Sigmoid colon (tissue), 6 donors: ENCODE measurements at regions not wholly inside any gene's neighbourhood (a gene's known extent, or its start where the extent isn't known, plus 50 kb on each side); places are given as distances from the start of the nearest gene placed in this dataset.
A peak's percentile ranks its signal among the peaks of the same experiment; 100 is the strongest.

ENCODE experiments used
- DNase-seq: peaks from one replicate; pipeline ENCODE4 v3.0.0-alpha.2; 2019
- H3K27ac ChIP-seq, 4 donors: fragments of 200-600 bp; sonication (generic); one replicate each; pipeline ENCODE4 v1.5.1; 2016 to 2019; ENCODE audit warnings: mild to moderate bottlenecking in 1 of 4
- H3K27me3 ChIP-seq, 3 donors: fragments of 200-600 bp; sonication (generic); one replicate each; pipeline ENCODE4 v1.5.1; 2019; ENCODE audit warnings: mild to moderate bottlenecking in 1 of 3
- H3K36me3 ChIP-seq, 4 donors: fragments of 200-600 bp; sonication (generic); one replicate each; pipeline ENCODE4 v1.5.1; 2016 to 2019
- H3K4me1 ChIP-seq, 4 donors: fragments of 200-600 bp; sonication (generic); one replicate each; pipeline ENCODE4 v1.5.1; 2017 to 2019
- H3K4me3 ChIP-seq, 4 donors: fragments of 200-600 bp; sonication (generic); one replicate each; pipeline ENCODE4 v1.5.1; 2017 to 2019; ENCODE audit warnings: mild to moderate bottlenecking in 2 of 4, moderate library complexity in 1 of 4
- H3K9me3 ChIP-seq, 4 donors: fragments of 200-600 bp in 3 of 4; sonication (generic) in 3 of 4; one replicate each; pipeline versions ENCODE4 v1.5.1 to v1.6.1; 2013 to 2019
- EP300 ChIP-seq, 4 donors: sonication (generic); formaldehyde crosslinking; IDR thresholded peaks; one replicate each; pipeline ENCODE4 v1.6.1; 2017; ENCODE audit warnings: antibody characterized with exemption in 4 of 4
- POLR2A ChIP-seq, 2 donors: fragments of 450-650 bp; IDR thresholded peaks; one replicate each; pipeline ENCODE4 v1.6.1; 2016; ENCODE audit warnings: antibody characterized with exemption in 2 of 2, mild to moderate bottlenecking in 2 of 2, moderate library complexity in 2 of 2
- POLR2AphosphoS5 ChIP-seq, 4 donors: sonication (generic); formaldehyde crosslinking; IDR thresholded peaks; one replicate each; pipeline ENCODE4 v1.6.1; 2017; ENCODE audit warnings: antibody characterized with exemption in 4 of 4
- WGBS, 2 donors: extraction: QIAGEN DNeasy Blood & Tissue Kit; methylation state at CpG; one replicate each; pipeline ENCODE4 v1.1.7; 2013; 5-methylcytosine and 5-hydroxymethylcytosine counted together
- intact Hi-C: fragments of 100-400 bp; cut with DNase I; formaldehyde crosslinking; loops from one replicate; pipeline ENCODE4 v1.15.1; 2023
- TF ChIP-seq, protein P1 (sequence below), 4 experiments: fragments of 450-650 bp in 3 of 4; fragments of 200-600 bp in 1 of 4; IDR thresholded peaks; one replicate each; pipeline ENCODE4 v1.5.1; 2016 to 2019; ENCODE audit warnings: antibody characterized with exemption in 4 of 4, mild to moderate bottlenecking in 3 of 4, moderate library complexity in 2 of 4
- donor health status: healthy with polysubstance abuse.
- donor health status: healthy.

DNA sequence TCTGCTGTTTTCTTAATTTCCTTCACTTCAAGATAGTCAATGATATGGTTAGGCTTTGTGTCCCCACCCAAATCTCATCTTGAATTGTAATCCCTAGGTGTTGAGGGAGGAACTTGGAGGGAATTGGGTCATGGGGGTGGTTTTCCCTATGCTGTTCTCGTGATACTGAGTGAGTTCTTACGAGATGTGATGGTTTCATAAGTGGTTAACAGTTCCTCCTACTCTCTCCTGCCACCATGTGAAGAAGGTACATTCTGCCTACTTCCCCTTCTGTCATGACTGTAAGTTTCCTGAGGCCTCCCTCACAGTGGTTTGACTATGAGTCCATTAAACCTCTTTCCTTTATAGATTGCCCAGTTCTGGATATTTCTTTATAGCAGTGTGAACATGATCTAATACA, 74.0 kb upstream of the SAMSN1 start:
- TF ChIP-seq EP300 (IDR thresholded peaks at IDR 0.05) (no peak), POLR2A (IDR thresholded peaks at IDR 0.05) (no peak), POLR2AphosphoS5 (IDR thresholded peaks at IDR 0.05) (no peak)
- TF ChIP-seq, protein P1, sequence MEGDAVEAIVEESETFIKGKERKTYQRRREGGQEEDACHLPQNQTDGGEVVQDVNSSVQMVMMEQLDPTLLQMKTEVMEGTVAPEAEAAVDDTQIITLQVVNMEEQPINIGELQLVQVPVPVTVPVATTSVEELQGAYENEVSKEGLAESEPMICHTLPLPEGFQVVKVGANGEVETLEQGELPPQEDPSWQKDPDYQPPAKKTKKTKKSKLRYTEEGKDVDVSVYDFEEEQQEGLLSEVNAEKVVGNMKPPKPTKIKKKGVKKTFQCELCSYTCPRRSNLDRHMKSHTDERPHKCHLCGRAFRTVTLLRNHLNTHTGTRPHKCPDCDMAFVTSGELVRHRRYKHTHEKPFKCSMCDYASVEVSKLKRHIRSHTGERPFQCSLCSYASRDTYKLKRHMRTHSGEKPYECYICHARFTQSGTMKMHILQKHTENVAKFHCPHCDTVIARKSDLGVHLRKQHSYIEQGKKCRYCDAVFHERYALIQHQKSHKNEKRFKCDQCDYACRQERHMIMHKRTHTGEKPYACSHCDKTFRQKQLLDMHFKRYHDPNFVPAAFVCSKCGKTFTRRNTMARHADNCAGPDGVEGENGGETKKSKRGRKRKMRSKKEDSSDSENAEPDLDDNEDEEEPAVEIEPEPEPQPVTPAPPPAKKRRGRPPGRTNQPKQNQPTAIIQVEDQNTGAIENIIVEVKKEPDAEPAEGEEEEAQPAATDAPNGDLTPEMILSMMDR (IDR thresholded peaks at IDR 0.05): no peak
- H3K9me3 ChIP-seq: no peaks in the 10 kb centered on the region

DNA sequence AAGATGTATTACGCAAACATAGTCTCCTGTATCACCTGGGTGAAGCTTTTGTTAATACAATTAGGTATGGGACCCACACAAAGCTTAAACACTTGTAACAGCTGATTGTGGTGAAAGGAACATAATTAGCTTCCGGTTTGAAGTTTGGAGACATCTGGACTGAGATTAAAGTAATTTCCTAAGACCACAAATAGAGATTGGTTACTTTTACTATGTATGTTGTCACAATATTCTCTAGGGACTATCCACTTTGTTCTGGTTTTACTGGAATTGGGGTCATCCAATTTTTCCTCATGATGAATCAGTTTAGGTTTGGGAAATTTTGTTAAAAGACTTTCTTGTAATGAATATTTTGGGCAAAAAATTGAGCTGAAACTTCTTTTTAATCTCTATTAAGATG, 71.8 kb upstream of the SAMSN1 start:
- H3K9me3 ChIP-seq: no peaks in the 10 kb centered on the region
- H3K27me3 ChIP-seq: no peaks in the 10 kb centered on the region
- H3K4me1 ChIP-seq: no peaks in the 10 kb centered on the region
- no peak overlapping the region for H3K4me3 ChIP-seq
- intact Hi-C loops: no loop called here
- no peak for DNase-seq
- WGBS, 2 donors: 79 to 88% methylated on average over 2 of the region's 2 CpGs
- H3K27ac ChIP-seq: no peak overlapping the region
- no peaks in the 10 kb centered on the region for H3K36me3 ChIP-seq
- TF ChIP-seq, protein P1 (IDR thresholded peaks at IDR 0.05): no peak
- TF ChIP-seq EP300 (IDR thresholded peaks at IDR 0.05): no peak
- TF ChIP-seq POLR2A (IDR thresholded peaks at IDR 0.05): no peak
- TF ChIP-seq POLR2AphosphoS5 (IDR thresholded peaks at IDR 0.05): peak in 1 of 4 donors; percentile 4

More for the DNA sequence above, 74.0 kb upstream of the SAMSN1 start:
- Histone ChIP-seq H3K4me1 (no peaks in the 10 kb centered on the region), H3K36me3 (no peaks in the 10 kb centered on the region), H3K4me3 (no peak overlapping the region), H3K27ac (no peak overlapping the region), H3K27me3 (no peaks in the 10 kb centered on the region)
- intact Hi-C loops: no loop called here
- no peak for DNase-seq
- 39 to 58% methylated on average over 2 of the region's 2 CpGs for WGBS, 2 donors

DNA sequence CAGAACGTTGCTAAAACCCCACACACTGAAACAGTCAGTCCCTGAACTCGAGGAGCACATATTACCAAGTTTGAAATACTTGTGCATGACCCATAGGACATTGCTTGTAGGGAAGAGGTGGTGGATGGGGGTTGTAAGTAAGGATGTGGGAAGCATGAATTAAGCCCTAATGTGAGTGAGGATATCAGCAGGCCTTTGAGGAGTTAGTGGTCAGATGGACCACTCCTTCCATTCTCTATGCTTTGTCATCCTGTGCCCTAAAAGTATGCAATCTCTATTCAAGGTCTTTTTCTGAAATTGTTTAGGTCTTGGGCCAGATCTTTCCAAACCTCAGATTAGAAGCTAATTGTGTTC, 70.9 kb upstream of the SAMSN1 start:
- Histone ChIP-seq H3K36me3 (no peaks in the 10 kb centered on the region), H3K4me1 (no peaks in the 10 kb centered on the region), H3K27ac (no peak overlapping the region), H3K27me3 (no peaks in the 10 kb centered on the region), H3K4me3 (no peak overlapping the region), H3K9me3 (no peaks in the 10 kb centered on the region)
- intact Hi-C loops: no loop called here
- 69 to 73% methylated on average over 2 of the region's 2 CpGs for WGBS, 2 donors
- DNase-seq: no peak
- TF ChIP-seq EP300 (IDR thresholded peaks at IDR 0.05): no peak
- no peak for TF ChIP-seq POLR2AphosphoS5 (IDR thresholded peaks at IDR 0.05)
- TF ChIP-seq POLR2A (IDR thresholded peaks at IDR 0.05): no peak
- TF ChIP-seq, protein P1 (IDR thresholded peaks at IDR 0.05): no peak

DNA sequence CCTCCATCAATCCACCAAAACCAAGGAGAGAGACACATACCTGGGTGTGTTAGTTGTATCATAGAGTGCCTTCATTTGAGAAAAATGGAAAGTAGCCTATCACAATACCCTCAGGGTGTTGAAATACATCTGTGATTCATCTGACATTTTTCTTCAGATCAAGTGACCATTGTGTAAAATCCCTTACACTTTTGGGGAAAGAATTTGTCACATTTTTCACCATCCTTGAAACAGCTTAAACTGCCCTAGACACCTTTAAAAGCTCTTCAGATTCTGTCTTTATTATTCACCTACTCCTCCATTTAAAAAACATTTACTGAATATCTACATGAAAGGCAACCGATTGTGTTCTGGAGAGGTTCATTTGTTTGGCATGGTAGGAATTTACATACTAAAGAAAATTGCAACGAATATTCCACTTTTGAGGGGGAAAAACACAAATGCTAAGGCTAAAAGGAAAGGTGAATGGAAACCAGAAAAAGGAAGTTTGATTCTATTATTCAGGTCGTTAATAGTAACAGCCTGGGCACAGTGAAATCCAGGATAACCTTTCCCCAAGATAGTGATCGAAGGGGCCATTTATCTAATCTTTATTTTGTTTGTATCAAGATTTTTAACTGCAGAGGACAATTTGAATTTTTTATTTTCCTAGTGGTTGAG, 70.4 kb upstream of the SAMSN1 start:
- WGBS, 2 donors: 72 to 73% methylated on average over 4 of the region's 4 CpGs
- Histone ChIP-seq H3K27me3 (no peaks in the 10 kb centered on the region), H3K36me3 (no peaks in the 10 kb centered on the region), H3K4me3 (no peak overlapping the region), H3K9me3 (no peaks in the 10 kb centered on the region), H3K4me1 (no peaks in the 10 kb centered on the region), H3K27ac (no peak overlapping the region)
- no peak for DNase-seq
- intact Hi-C loops: no loop called here
- TF ChIP-seq POLR2A (IDR thresholded peaks at IDR 0.05): no peak
- TF ChIP-seq EP300 (IDR thresholded peaks at IDR 0.05): no peak
- TF ChIP-seq, protein P1 (IDR thresholded peaks at IDR 0.05): no peak
- no peak for TF ChIP-seq POLR2AphosphoS5 (IDR thresholded peaks at IDR 0.05)
